ENCODE measurements at regions not wholly inside any gene's neighbourhood (a gene's known extent, or its start where the extent isn't known, plus 50 kb on each side); places are given as distances from the start of the nearest gene placed in this dataset.

GRCh38 chr11:112377946-112378345, 117.3 kb upstream of the PLET1 start:
- no peak for TF ChIP-seq FOXP2 (optimal IDR thresholded peaks at IDR 0.05; ENCODE audit: borderline replicate concordance, extremely low read depth, extremely low read length, insufficient read depth)
- TF ChIP-seq POLR2AphosphoS5 (IDR thresholded peaks at IDR 0.05; ENCODE audit: low read depth, low read length), result no peak
- TF ChIP-seq REST (IDR thresholded peaks at IDR 0.05; ENCODE audit: insufficient read depth in 1 of 2, low read depth in 2 of 2, low read length in 2 of 2), result no peak
- TF ChIP-seq SIN3A (IDR thresholded peaks at IDR 0.05; ENCODE audit: borderline replicate concordance, insufficient read depth, low read length), result no peak
- no peak for TF ChIP-seq TAF1 (IDR thresholded peaks at IDR 0.05; ENCODE audit: borderline replicate concordance, insufficient read depth, low read length)

- TF ChIP-seq FOXP2 (optimal IDR thresholded peaks at IDR 0.05; ENCODE audit: borderline replicate concordance, extremely low read depth, extremely low read length, insufficient read depth) (no peak), TAF1 (IDR thresholded peaks at IDR 0.05; ENCODE audit: borderline replicate concordance, insufficient read depth, low read length) (no peak), REST (IDR thresholded peaks at IDR 0.05; ENCODE audit: insufficient read depth in 1 of 2, low read depth in 2 of 2, low read length in 2 of 2) (no peak), POLR2AphosphoS5 (IDR thresholded peaks at IDR 0.05; ENCODE audit: low read depth, low read length) (no peak), SIN3A (IDR thresholded peaks at IDR 0.05; ENCODE audit: borderline replicate concordance, insufficient read depth, low read length) (no peak)
Observed at GRCh38 chr11:112380464-112380863, 119.8 kb upstream of the PLET1 start.

GRCh38 chr11:112381578-112381977, 120.9 kb upstream of the PLET1 start:
- TF ChIP-seq REST (IDR thresholded peaks at IDR 0.05; ENCODE audit: insufficient read depth in 1 of 2, low read depth in 2 of 2, low read length in 2 of 2), result no peak
- no peak for TF ChIP-seq FOXP2 (optimal IDR thresholded peaks at IDR 0.05; ENCODE audit: borderline replicate concordance, extremely low read depth, extremely low read length, insufficient read depth)
- TF ChIP-seq TAF1 (IDR thresholded peaks at IDR 0.05; ENCODE audit: borderline replicate concordance, insufficient read depth, low read length), result no peak
- TF ChIP-seq SIN3A (IDR thresholded peaks at IDR 0.05; ENCODE audit: borderline replicate concordance, insufficient read depth, low read length), result no peak
- no peak for TF ChIP-seq POLR2AphosphoS5 (IDR thresholded peaks at IDR 0.05; ENCODE audit: low read depth, low read length)

- no peak for TF ChIP-seq SIN3A (IDR thresholded peaks at IDR 0.05; ENCODE audit: borderline replicate concordance, insufficient read depth, low read length)
- no peak for TF ChIP-seq FOXP2 (optimal IDR thresholded peaks at IDR 0.05; ENCODE audit: borderline replicate concordance, extremely low read depth, extremely low read length, insufficient read depth)
Observed at GRCh38 chr11:112382561-112382960, 121.9 kb upstream of the PLET1 start.

- no peak for TF ChIP-seq SIN3A (IDR thresholded peaks at IDR 0.05; ENCODE audit: borderline replicate concordance, insufficient read depth, low read length)
- TF ChIP-seq FOXP2 (optimal IDR thresholded peaks at IDR 0.05; ENCODE audit: borderline replicate concordance, extremely low read depth, extremely low read length, insufficient read depth), result no peak
- TF ChIP-seq TAF1 (IDR thresholded peaks at IDR 0.05; ENCODE audit: borderline replicate concordance, insufficient read depth, low read length), result no peak
- TF ChIP-seq REST (IDR thresholded peaks at IDR 0.05; ENCODE audit: insufficient read depth in 1 of 2, low read depth in 2 of 2, low read length in 2 of 2), result no peak
- TF ChIP-seq POLR2AphosphoS5 (IDR thresholded peaks at IDR 0.05; ENCODE audit: low read depth, low read length), result no peak
Observed at GRCh38 chr11:112388496-112388895, 127.8 kb upstream of the PLET1 start.
